OCI-LY3 (cell line): ENCODE measurements at regions not wholly inside any gene's neighbourhood (a gene's known extent, or its start where the extent isn't known, plus 50 kb on each side); places are given as distances from the start of the nearest gene placed in this dataset.

ENCODE experiments used
- EZH2phosphoT487 ChIP-seq: fragments of 200-600 bp; shearing (Covaris generic); IDR thresholded peaks from 2 replicates; pipeline ENCODE4 v1.6.1; 2018; ENCODE audit warnings: antibody characterized with exemption, mixed run types, low read depth
- TF ChIP-seq, protein P1 (sequence below): fragments of 200-600, 300-600 bp; sonication (generic); IDR thresholded peaks from 2 replicates; pipeline ENCODE4 v1.5.1; 2014; ENCODE audit warnings: antibody characterized with exemption, low read length, low read depth

- TF ChIP-seq, protein P1, sequence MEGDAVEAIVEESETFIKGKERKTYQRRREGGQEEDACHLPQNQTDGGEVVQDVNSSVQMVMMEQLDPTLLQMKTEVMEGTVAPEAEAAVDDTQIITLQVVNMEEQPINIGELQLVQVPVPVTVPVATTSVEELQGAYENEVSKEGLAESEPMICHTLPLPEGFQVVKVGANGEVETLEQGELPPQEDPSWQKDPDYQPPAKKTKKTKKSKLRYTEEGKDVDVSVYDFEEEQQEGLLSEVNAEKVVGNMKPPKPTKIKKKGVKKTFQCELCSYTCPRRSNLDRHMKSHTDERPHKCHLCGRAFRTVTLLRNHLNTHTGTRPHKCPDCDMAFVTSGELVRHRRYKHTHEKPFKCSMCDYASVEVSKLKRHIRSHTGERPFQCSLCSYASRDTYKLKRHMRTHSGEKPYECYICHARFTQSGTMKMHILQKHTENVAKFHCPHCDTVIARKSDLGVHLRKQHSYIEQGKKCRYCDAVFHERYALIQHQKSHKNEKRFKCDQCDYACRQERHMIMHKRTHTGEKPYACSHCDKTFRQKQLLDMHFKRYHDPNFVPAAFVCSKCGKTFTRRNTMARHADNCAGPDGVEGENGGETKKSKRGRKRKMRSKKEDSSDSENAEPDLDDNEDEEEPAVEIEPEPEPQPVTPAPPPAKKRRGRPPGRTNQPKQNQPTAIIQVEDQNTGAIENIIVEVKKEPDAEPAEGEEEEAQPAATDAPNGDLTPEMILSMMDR, result no peak
- TF ChIP-seq EZH2phosphoT487, result no peak
These were observed 169.8 kb upstream of the SPATS2L start for GRCh38 chr2:200136655-200137054.
